ENCODE measurements at regions not wholly inside any gene's neighbourhood (a gene's known extent, or its start where the extent isn't known, plus 50 kb on each side); places are given as distances from the start of the nearest gene placed in this dataset.

- no peak for TF ChIP-seq CTCF (IDR thresholded peaks at IDR 0.05; ENCODE audit: extremely low read depth in 1 of 2, insufficient read depth in 1 of 2, low read depth in 1 of 2, low read length in 2 of 2)
- TF ChIP-seq EZH2 (IDR thresholded peaks at IDR 0.05; ENCODE audit: borderline replicate concordance, low read depth, low read length, severe bottlenecking) = no peak
- no peak for TF ChIP-seq POLR2AphosphoS5 (IDR thresholded peaks at IDR 0.05; ENCODE audit: insufficient read depth, low read depth, low read length)
- TF ChIP-seq POLR2A (IDR thresholded peaks at IDR 0.05; ENCODE audit: low read depth, low read length) = no peak
- TF ChIP-seq MAX (IDR thresholded peaks at IDR 0.05; ENCODE audit: insufficient read depth, insufficient read length) = no peak
Observed at GRCh38 chr18:41378598-41378997, 576.4 kb upstream of the PIK3C3 start.

All from endothelial cell of umbilical vein (primary cell).